H9 (cell line): ENCODE measurements at regions not wholly inside any gene's neighbourhood (a gene's known extent, or its start where the extent isn't known, plus 50 kb on each side); places are given as distances from the start of the nearest gene placed in this dataset.
"Not testable (repeated sequence)": the region's sequence is repeated elsewhere in the genome, so short reads cannot be mapped to it uniquely, and the experiment has no call there.

Experiments
- DNase-seq: peaks from one replicate; pipeline ENCODE4 v3.0.0-alpha.2; 2017
- H2AFZ ChIP-seq: one replicate; pipeline ENCODE4 v1.6.1; 2013; ENCODE audit warnings: mild to moderate bottlenecking, low read length, control low read depth, moderate library complexity
- H2AK5ac ChIP-seq: 2 replicates; pipeline ENCODE4 v1.6.1; 2013; ENCODE audit warnings: low read length, control low read depth, mixed read lengths; ENCODE audit not compliant: insufficient read length
- H2BK120ac ChIP-seq: one replicate; pipeline ENCODE4 v1.6.1; 2013; ENCODE audit warnings: low read depth, mild to moderate bottlenecking, low read length, control low read depth, inconsistent platforms; ENCODE audit not compliant: poor library complexity, severe bottlenecking
- H2BK12ac ChIP-seq: 2 replicates; pipeline ENCODE4 v1.6.1; 2013; ENCODE audit warnings: low read length, control low read depth, mixed read lengths, low read depth; ENCODE audit not compliant: insufficient read length
- H2BK15ac ChIP-seq: 2 replicates; pipeline ENCODE4 v1.6.1; 2013; ENCODE audit warnings: low read depth, low read length, control low read depth
- H2BK20ac ChIP-seq: one replicate; pipeline ENCODE4 v1.6.1; 2013; ENCODE audit warnings: low read depth, mild to moderate bottlenecking, low read length, control low read depth, inconsistent platforms; ENCODE audit not compliant: poor library complexity, severe bottlenecking
- H2BK5ac ChIP-seq: 2 replicates; pipeline ENCODE4 v1.6.1; 2013; ENCODE audit warnings: low read length, control low read depth, mixed read lengths; ENCODE audit not compliant: insufficient read length
- H3K14ac ChIP-seq: 2 replicates; pipeline ENCODE4 v1.6.1; 2013; ENCODE audit warnings: low read length, control low read depth; ENCODE audit not compliant: insufficient read depth
- H3K18ac ChIP-seq: 2 replicates; pipeline ENCODE4 v1.6.1; 2013; ENCODE audit warnings: low read depth, mild to moderate bottlenecking, mixed read lengths, low read length, control low read depth; ENCODE audit not compliant: insufficient read length
- H3K23ac ChIP-seq: 2 replicates; pipeline ENCODE4 v1.6.1; 2013; ENCODE audit warnings: low read length, control low read depth, mixed read lengths, low read depth; ENCODE audit not compliant: insufficient read length
- H3K23me2 ChIP-seq: 2 replicates; pipeline ENCODE4 v1.6.1; 2013; ENCODE audit warnings: low read depth, mild to moderate bottlenecking, mixed read lengths, low read length, control low read depth; ENCODE audit not compliant: insufficient read length, poor library complexity, severe bottlenecking
- H3K27ac ChIP-seq: 2 replicates; pipeline ENCODE4 v1.5.1; 2013; ENCODE audit warnings: low read length, control low read depth, mixed read lengths, low read depth; ENCODE audit not compliant: insufficient read length
- H3K27me3 ChIP-seq: 2 replicates; pipeline ENCODE4 v1.6.1; 2013; ENCODE audit warnings: low read length, control low read depth, inconsistent platforms; ENCODE audit not compliant: insufficient read depth
- H3K4ac ChIP-seq: 2 replicates; pipeline ENCODE4 v1.6.1; 2013; ENCODE audit warnings: low read depth, mild to moderate bottlenecking, control low read depth, inconsistent platforms, low read length, moderate library complexity
- H3K4me1 ChIP-seq: 2 replicates; pipeline ENCODE4 v1.6.1; 2013; ENCODE audit warnings: low read length, control low read depth, inconsistent platforms; ENCODE audit not compliant: insufficient read depth
- H3K4me2 ChIP-seq: 2 replicates; pipeline ENCODE4 v1.6.1; 2013; ENCODE audit warnings: low read length, control low read depth, mixed read lengths; ENCODE audit not compliant: insufficient read length, insufficient read depth
- H3K56ac ChIP-seq: 2 replicates; pipeline ENCODE4 v1.6.1; 2013; ENCODE audit warnings: low read depth, mild to moderate bottlenecking, mixed read lengths, low read length, control low read depth; ENCODE audit not compliant: insufficient read length
- H3K79me1 ChIP-seq: 2 replicates; pipeline ENCODE4 v1.6.1; 2013; ENCODE audit warnings: low read depth, mild to moderate bottlenecking, moderate library complexity, low read length, control low read depth, inconsistent platforms; ENCODE audit not compliant: insufficient read depth, poor library complexity, severe bottlenecking
- H3K79me2 ChIP-seq: 2 replicates; pipeline ENCODE4 v1.6.1; 2013; ENCODE audit warnings: low read length, control low read depth, inconsistent platforms; ENCODE audit not compliant: insufficient read depth
- H3K9ac ChIP-seq: 2 replicates; pipeline ENCODE4 v1.6.1; 2013; ENCODE audit warnings: low read length, control low read depth, mixed read lengths; ENCODE audit not compliant: insufficient read length; ENCODE audit errors: extremely low read depth
- H3K9me3 ChIP-seq: one replicate; pipeline ENCODE4 v1.6.1; 2013; ENCODE audit warnings: low read depth, low read length, inconsistent platforms; ENCODE audit not compliant: control insufficient read depth
- H3T11ph ChIP-seq: one replicate; pipeline ENCODE4 v1.6.1; 2013; ENCODE audit warnings: mild to moderate bottlenecking, low read length, control low read depth, inconsistent platforms
- H4K20me1 ChIP-seq: one replicate; pipeline ENCODE4 v1.6.1; 2013; ENCODE audit not compliant: control insufficient read depth, insufficient read length, insufficient read depth
- H4K5ac ChIP-seq: 2 replicates; pipeline ENCODE4 v1.6.1; 2013; ENCODE audit warnings: low read depth, mild to moderate bottlenecking, mixed read lengths, low read length, control low read depth; ENCODE audit not compliant: insufficient read length
- H4K8ac ChIP-seq: replicated peaks from 2 replicates; pipeline ENCODE4 v1.6.1; 2013; ENCODE audit warnings: low read length, control low read depth, mixed read lengths, low read depth; ENCODE audit not compliant: insufficient read length
- H4K91ac ChIP-seq: 2 replicates; pipeline ENCODE4 v1.6.1; 2013; ENCODE audit warnings: low read depth, mild to moderate bottlenecking, moderate library complexity, mixed read lengths, low read length, control low read depth; ENCODE audit not compliant: insufficient read length
- H3K27ac Mint-ChIP-seq, 3 experiments: 2 replicates in 2 of 3; 3 replicates in 1 of 3; pipeline ENCODE4 v1.8.0; 2020 to 2021; ENCODE audit warnings: mixed read lengths in 3 of 3, mild to moderate bottlenecking in 1 of 3, moderate library complexity in 1 of 3
- H3K27me3 Mint-ChIP-seq: 2 replicates; pipeline ENCODE4 v1.8.0; 2021; ENCODE audit warnings: low read depth, mild to moderate bottlenecking, moderate library complexity, mixed read lengths
- H3K36me3 Mint-ChIP-seq, 3 experiments: 2 replicates in 2 of 3; 3 replicates in 1 of 3; pipeline ENCODE4 v1.8.0; 2020 to 2021; ENCODE audit warnings: low read depth in 3 of 3, mixed read lengths in 3 of 3; ENCODE audit not compliant: insufficient read depth in 1 of 3
- H3K4me1 Mint-ChIP-seq, 2 experiments: 2 replicates each; pipeline ENCODE4 v1.8.0; 2020; ENCODE audit warnings: mixed read lengths in 2 of 2
- H3K4me3 Mint-ChIP-seq, 2 experiments: 2 replicates in 1 of 2; 3 replicates in 1 of 2; pipeline ENCODE4 v1.8.0; 2020 to 2021; ENCODE audit warnings: mild to moderate bottlenecking in 2 of 2, mixed read lengths in 2 of 2, moderate library complexity in 1 of 2
- H3K9me3 Mint-ChIP-seq, 2 experiments: 2 replicates in 1 of 2; 3 replicates in 1 of 2; pipeline ENCODE4 v1.8.0; 2020; ENCODE audit warnings: mild to moderate bottlenecking in 2 of 2, mixed read lengths in 2 of 2, moderate library complexity in 1 of 2
- WGBS: extraction: QIAGEN DNeasy Blood & Tissue Kit; methylation state at CpG from one replicate; pipeline ENCODE4 v1.1.7; 2013; ENCODE audit warnings: missing lambda C conversion rate, low lambda C conversion rate, mixed read lengths; ENCODE audit not compliant: insufficient read length; ENCODE audit errors: extremely low coverage; 5-methylcytosine and 5-hydroxymethylcytosine counted together
- TF ChIP-seq, protein P1 (sequence below): fragments of 200-600 bp; sonication (generic); conservative IDR thresholded peaks from 3 replicates; pipeline ENCODE4 v1.8.0; 2021; ENCODE audit warnings: antibody characterized with exemption, mild to moderate bottlenecking

DNA sequence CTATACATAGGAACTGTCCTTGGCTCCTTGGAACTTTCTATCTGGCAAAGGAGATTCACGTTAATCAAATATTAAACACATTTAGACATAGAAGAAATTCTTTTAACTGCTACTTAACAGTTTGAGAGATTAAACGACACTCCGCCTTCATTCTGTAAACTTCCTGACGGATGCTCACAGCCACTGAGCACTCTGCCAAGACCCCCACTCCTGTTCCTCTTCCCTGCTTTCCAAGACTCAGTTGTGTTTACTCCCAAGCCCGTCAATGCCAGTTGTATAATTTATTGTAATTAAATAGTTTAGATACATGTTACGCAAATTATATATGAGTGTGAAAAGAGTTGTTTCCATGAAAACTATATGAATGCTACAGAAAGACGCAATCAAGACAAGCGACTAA is 321.4 kb upstream of the EPHA4 start:
- H3K4me1 Mint-ChIP-seq = peaks cover 23 to 26% of the 10 kb centered on the region in 2 experiments
- H2AFZ ChIP-seq = no peak overlapping the region

DNA sequence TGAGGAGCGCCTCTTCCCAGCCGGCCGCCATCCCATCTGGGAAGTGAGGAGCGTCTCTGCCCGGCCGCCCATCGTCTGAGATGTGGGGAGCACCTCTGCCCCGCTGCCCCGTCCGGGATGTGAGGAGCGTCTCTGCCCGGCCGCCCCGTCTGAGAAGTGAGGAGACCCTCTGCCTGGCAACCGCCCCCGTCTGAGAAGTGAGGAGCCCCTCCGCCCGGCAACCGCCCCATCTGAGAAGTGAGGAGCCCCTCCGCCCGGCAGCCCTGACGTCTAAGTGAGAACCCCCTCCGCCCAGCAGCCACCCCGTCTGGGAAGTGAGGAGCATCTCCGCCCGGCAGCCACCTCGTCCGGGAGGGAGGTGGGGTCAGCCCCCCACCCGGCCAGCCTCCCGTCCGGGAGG is 319.9 kb upstream of the EPHA4 start:
- H3K4me3 Mint-ChIP-seq, H4K20me1 ChIP-seq, H3K56ac ChIP-seq, H4K5ac ChIP-seq, H2BK15ac ChIP-seq, H3K27ac Mint-ChIP-seq, H2BK5ac ChIP-seq, H3K4me1 ChIP-seq, H3K18ac ChIP-seq, H3K79me1 ChIP-seq, H3K9me3 ChIP-seq, H2BK120ac ChIP-seq, H2BK12ac ChIP-seq, H3K27me3 Mint-ChIP-seq, DNase-seq, H3K23me2 ChIP-seq, H3T11ph ChIP-seq, H3K4me2 ChIP-seq, H4K91ac ChIP-seq, H3K27me3 ChIP-seq, H2AFZ ChIP-seq, H3K79me2 ChIP-seq, H2AK5ac ChIP-seq, H3K27ac ChIP-seq, H4K8ac ChIP-seq, H3K23ac ChIP-seq, H3K4ac ChIP-seq, H3K9ac ChIP-seq, H3K14ac ChIP-seq, H2BK20ac ChIP-seq: not testable (repeated sequence)
- peaks cover 3 to 14% (median 12%) of the 10 kb centered on the region in 3 experiments; a peak in 5 of 7 replicates for H3K36me3 Mint-ChIP-seq
- peaks cover 22 to 24% of the 10 kb centered on the region in 2 experiments for H3K4me1 Mint-ChIP-seq
- no CpG with 5 or more reads among the region's 31 CpGs for WGBS
- H3K9me3 Mint-ChIP-seq = peaks cover 10 to 17% of the 10 kb centered on the region in 2 experiments

More for the DNA sequence above, 321.4 kb upstream of the EPHA4 start:
- TF ChIP-seq, protein P1, sequence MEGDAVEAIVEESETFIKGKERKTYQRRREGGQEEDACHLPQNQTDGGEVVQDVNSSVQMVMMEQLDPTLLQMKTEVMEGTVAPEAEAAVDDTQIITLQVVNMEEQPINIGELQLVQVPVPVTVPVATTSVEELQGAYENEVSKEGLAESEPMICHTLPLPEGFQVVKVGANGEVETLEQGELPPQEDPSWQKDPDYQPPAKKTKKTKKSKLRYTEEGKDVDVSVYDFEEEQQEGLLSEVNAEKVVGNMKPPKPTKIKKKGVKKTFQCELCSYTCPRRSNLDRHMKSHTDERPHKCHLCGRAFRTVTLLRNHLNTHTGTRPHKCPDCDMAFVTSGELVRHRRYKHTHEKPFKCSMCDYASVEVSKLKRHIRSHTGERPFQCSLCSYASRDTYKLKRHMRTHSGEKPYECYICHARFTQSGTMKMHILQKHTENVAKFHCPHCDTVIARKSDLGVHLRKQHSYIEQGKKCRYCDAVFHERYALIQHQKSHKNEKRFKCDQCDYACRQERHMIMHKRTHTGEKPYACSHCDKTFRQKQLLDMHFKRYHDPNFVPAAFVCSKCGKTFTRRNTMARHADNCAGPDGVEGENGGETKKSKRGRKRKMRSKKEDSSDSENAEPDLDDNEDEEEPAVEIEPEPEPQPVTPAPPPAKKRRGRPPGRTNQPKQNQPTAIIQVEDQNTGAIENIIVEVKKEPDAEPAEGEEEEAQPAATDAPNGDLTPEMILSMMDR = no peak
- H2BK5ac ChIP-seq = no peak overlapping the region
- no peaks in the 10 kb centered on the region; the same call in 1 of the 2 replicates for H3K27me3 Mint-ChIP-seq
- H3K79me1 ChIP-seq = no peaks in the 10 kb centered on the region
- H2BK12ac ChIP-seq = no peak overlapping the region
- H3T11ph ChIP-seq = no peak overlapping the region
- no peak overlapping the region for H3K14ac ChIP-seq
- H3K36me3 Mint-ChIP-seq = peaks cover 3 to 14% (median 12%) of the 10 kb centered on the region in 3 experiments; a peak in 5 of 7 replicates
- H3K27ac ChIP-seq = no peak overlapping the region
- peaks cover 10 to 17% of the 10 kb centered on the region in 2 experiments for H3K9me3 Mint-ChIP-seq
- no peak overlapping the region for H3K4me2 ChIP-seq
- no peak for DNase-seq
- H3K23ac ChIP-seq = no peak overlapping the region
- no peak overlapping the region for H2BK120ac ChIP-seq
- no peak overlapping the region for H4K8ac ChIP-seq
- H3K18ac ChIP-seq = no peak overlapping the region
- no peaks in the 10 kb centered on the region for H4K20me1 ChIP-seq
- H3K23me2 ChIP-seq = no peaks in the 10 kb centered on the region
- no peaks in the 10 kb centered on the region for H3K9me3 ChIP-seq
- no peak overlapping the region for H4K5ac ChIP-seq
- H3K27me3 ChIP-seq = no peaks in the 10 kb centered on the region
- H2AK5ac ChIP-seq = no peak overlapping the region
- no peak overlapping the region for H2BK20ac ChIP-seq
- no peak overlapping the region for H3K4me3 Mint-ChIP-seq
- H3K27ac Mint-ChIP-seq = no peak overlapping the region
- no peaks in the 10 kb centered on the region for H3K4me1 ChIP-seq
- H3K9ac ChIP-seq = no peak overlapping the region
- H2BK15ac ChIP-seq = no peak overlapping the region
- WGBS = no CpG with 5 or more reads among the region's 8 CpGs
- H4K91ac ChIP-seq = no peak overlapping the region
- no peak overlapping the region for H3K4ac ChIP-seq
- H3K56ac ChIP-seq = no peak overlapping the region
- H3K79me2 ChIP-seq = no peaks in the 10 kb centered on the region
